Peyer's patch (tissue), 4 donors: ENCODE measurements at regions not wholly inside any gene's neighbourhood (a gene's known extent, or its start where the extent isn't known, plus 50 kb on each side); places are given as distances from the start of the nearest gene placed in this dataset.

Source experiments
- DNase-seq, 3 donors: peaks; one replicate each; pipeline ENCODE4 v3.0.0-alpha.2; 2017 to 2019
- H3K27ac ChIP-seq, 4 donors: fragments of 200-600 bp; sonication (generic); one replicate each; pipeline ENCODE4 v1.5.1; 2016 to 2019
- H3K27me3 ChIP-seq, 2 donors: fragments of 200-600 bp; sonication (generic); one replicate each; pipeline ENCODE4 v1.5.1; 2019
- H3K36me3 ChIP-seq, 3 donors: fragments of 200-600 bp; sonication (generic); one replicate each; pipeline ENCODE4 v1.5.1; 2016 to 2019
- H3K4me1 ChIP-seq, 4 donors: fragments of 200-600 bp; sonication (generic); one replicate each; pipeline ENCODE4 v1.5.1; 2016 to 2019
- H3K4me3 ChIP-seq, 4 donors: fragments of 200-600 bp; sonication (generic); 1 replicate in 3 of 4; 2 replicates in 1 of 4; pipeline ENCODE4 v1.5.1; 2016 to 2019; ENCODE audit warnings: mild to moderate bottlenecking in 1 of 4
- H3K9me3 ChIP-seq, 4 donors: fragments of 200-600 bp; sonication (generic); one replicate each; pipeline ENCODE4 v1.5.1; 2016 to 2019; ENCODE audit warnings: mild to moderate bottlenecking in 1 of 4
- CTCF ChIP-seq, 6 experiments: fragments of 450-650 bp in 4 of 6; fragments of 200-600 bp in 2 of 6; sonication (generic) in 1 of 6; IDR thresholded peaks; one replicate each; pipeline ENCODE4 v1.5.1; 2017 to 2019; ENCODE audit warnings: antibody characterized with exemption in 6 of 6, mild to moderate bottlenecking in 3 of 6, moderate library complexity in 1 of 6
- POLR2A ChIP-seq, 2 donors: fragments of 450-650 bp; IDR thresholded peaks; one replicate each; pipeline ENCODE4 v1.5.1; 2017; ENCODE audit warnings: antibody characterized with exemption in 2 of 2, mild to moderate bottlenecking in 2 of 2, moderate library complexity in 2 of 2

DNA sequence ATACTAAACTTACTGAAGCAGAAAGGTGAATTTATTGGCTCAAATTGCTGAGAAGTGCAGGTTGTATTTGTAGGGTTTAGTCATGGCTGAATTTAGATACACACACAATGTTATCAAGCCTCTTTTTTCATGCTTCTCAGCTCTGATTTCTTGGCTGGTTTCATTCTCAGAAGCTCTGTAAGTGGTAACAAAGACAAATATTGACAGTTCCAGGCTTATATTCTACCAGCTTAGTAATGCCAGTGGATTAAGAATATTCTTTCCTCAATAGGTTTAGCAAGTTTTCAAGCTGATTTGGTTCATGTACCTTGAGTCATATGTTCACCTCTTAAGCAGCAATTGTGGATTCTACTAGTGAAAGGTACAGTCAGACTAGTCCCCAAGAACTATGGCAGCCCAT is 52.1 kb upstream of the PKIB start:
- no peak overlapping the region for H3K4me3 ChIP-seq
- no peaks in the 10 kb centered on the region for H3K36me3 ChIP-seq
- no peaks in the 10 kb centered on the region for H3K4me1 ChIP-seq
- H3K9me3 ChIP-seq, result peaks cover 0 to 5% (median 0%) of the 10 kb centered on the region in 4 donors
- DNase-seq, result no peak
- no peak overlapping the region for H3K27ac ChIP-seq
- H3K27me3 ChIP-seq, result no peaks in the 10 kb centered on the region
- TF ChIP-seq POLR2A (IDR thresholded peaks at IDR 0.05), result no peak
- no peak for TF ChIP-seq CTCF (IDR thresholded peaks at IDR 0.05)
